ENCODE measurements at regions not wholly inside any gene's neighbourhood (a gene's known extent, or its start where the extent isn't known, plus 50 kb on each side); places are given as distances from the start of the nearest gene placed in this dataset.
"Not testable (repeated sequence)": the region's sequence is repeated elsewhere in the genome, so short reads cannot be mapped to it uniquely, and the experiment has no call there.

DNA sequence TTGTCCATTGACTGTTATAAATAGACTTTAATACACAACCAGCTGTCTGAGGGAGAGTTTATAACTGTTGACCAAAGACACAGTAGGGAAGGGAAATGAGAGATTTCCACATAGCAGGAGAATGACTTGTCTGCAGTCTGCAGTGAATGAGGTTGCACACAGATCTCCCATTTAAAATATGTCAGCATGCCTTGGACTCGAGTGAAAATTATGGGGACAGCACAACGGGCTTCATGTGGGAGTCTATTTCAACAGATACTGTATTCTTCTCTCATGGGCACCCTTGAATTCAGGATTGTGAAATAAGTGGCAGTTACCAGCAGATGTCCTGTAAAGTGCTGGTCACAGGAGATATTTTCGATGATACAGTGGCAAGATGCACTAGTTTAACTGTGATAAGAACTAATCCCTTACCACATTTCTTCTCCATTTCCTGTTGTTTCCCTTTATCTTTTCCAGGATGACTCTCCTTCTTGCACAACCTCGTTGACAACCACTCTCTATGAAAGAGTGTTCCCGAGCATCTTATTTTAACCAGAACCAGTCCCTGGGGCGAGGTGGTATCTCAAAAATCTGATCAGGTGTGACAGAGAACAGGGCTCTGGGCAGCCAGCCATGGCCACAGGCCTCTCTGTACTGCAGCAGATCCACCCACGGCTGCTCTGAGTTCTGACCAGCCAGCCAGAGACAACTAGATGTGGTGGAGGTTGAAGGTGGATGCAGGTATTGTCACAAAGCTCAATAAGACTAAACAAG, 51.5 kb upstream of the MAP3K1 start:
- DNase-seq (ENCODE audit: low read depth), result no peak

DNA sequence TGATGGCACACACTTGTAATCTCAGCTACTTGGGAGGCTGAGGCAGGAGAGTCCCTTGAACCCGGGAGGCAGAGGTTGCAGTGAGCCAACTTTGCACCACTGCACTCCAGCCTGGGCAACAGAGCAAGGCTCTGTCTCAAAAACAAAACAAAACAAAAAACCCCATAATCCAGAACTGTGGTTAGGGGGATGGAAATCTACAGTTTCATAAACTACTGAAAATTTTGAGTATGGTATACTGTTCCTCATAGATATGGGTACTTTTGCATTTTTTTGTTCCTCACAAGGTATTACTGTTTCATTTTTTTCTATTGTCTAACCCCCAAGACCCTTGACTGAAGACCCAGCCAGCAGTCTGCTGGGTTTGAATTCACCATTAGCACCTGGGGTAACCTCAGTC, 52.2 kb upstream of the MAP3K1 start:
- no peak for DNase-seq (ENCODE audit: low read depth)

- no peak for DNase-seq (ENCODE audit: low read depth)
These were observed 54.0 kb upstream of the MAP3K1 start for GRCh38 chr5:56761151-56761885.

- no peak for DNase-seq (ENCODE audit: low read depth)
These were observed 54.6 kb upstream of the MAP3K1 start for GRCh38 chr5:56760723-56761122.

DNA sequence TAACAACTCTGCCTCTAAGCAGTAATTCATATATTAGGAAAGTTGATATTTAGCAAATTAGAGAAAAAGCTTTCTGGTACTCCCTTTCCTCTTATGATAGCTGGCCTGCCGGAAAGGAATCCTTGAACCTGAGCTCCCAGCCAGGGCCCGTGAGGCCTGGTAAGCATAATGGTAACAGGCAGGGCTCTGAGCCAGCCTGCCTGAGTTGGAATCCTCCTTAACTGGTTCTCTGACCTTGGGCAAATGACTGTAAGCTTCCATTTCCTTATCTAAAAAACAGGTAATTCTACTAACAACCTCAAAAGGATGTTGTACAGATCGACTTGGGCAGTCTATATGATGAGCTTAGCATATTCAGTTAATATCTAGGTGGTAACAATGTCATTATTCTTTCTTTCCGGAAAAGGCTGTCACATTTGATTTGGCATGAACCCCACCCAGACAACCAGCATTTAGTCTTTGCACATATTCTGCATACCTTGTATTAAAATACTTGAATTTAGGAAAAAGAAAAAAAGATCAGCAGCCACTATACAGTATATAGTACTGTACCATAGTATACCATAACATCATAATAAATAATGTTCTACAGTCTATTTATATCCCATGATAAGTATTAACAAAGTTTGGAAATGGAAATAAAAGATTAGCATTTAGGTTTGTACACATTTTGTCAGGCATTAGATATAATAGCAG, 55.7 kb upstream of the MAP3K1 start:
- no peak for DNase-seq (ENCODE audit: low read depth)

DNA sequence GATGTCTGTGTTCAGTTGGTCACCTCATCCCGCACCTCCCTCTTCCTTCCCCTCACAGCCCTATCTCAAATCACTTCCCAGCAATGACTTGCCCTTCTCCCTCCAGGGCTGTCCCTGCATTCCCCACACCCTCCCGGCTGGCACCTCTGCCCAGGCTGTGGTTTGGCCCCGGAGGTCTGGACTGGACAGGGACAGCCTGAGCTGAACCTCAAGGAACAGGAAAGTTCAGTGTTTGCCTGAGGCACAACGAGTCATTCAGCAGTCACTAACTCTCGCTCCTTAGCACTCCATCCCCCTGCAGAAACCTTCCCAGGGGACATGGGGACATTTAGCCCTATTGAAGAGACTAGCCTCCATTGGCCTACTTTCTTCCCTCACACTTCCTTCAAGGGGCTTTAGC, 58.3 kb upstream of the MAP3K1 start:
- no peak for DNase-seq (ENCODE audit: low read depth)

- DNase-seq (ENCODE audit: low read depth), result no peak
These were observed 60.3 kb upstream of the MAP3K1 start for GRCh38 chr5:56755036-56755555.

- not testable (repeated sequence) for DNase-seq (ENCODE audit: low read depth)
These were observed 61.8 kb upstream of the MAP3K1 start for GRCh38 chr5:56753588-56753987.

- DNase-seq (ENCODE audit: low read depth), result no peak
These were observed 63.6 kb upstream of the MAP3K1 start for GRCh38 chr5:56751572-56752313.

DNA sequence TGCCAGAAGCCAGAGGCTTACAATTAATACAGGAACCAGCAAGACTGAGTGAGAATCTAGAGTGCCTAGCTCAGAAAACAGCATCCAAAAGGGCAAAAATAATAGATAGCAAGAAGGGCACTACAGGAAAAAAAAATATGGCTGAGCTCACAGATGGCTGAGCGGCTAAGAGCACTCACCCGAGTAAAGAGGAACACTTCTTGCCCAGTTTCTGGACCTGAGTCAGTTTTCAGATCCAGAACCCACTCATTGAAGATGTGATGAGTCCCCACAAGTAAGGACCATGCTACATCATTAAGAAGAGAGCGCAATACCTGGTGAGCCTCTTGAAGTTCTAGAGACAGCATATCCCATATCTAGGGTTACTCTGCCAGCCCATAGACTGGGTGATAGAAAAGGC, 65.5 kb upstream of the MAP3K1 start:
- no peak for DNase-seq (ENCODE audit: low read depth)

GRCh38 chr5:56746553-56747339, 68.6 kb upstream of the MAP3K1 start:
- no peak for DNase-seq (ENCODE audit: low read depth)

DNA sequence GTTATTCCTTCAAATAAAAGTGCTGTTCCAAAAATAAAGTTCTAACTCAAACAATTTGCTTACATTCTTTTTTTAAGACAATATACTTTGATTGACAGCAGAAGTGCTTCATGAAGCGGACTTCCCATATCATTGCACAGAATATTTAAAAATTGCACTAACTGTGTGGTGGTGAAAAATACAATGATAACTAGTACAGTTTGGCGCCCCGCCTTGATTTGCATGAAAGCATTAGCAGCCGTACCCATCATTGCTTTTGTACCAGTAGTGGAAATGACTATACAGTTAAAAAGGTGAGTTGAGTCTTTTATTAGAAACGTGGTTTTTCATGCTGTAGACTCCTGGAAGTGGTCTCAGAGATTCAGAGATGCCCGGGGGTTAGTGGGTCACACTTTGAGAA, 69.5 kb upstream of the MAP3K1 start:
- DNase-seq (ENCODE audit: low read depth), result no peak

GRCh38 chr5:56740868-56741267, 74.5 kb upstream of the MAP3K1 start:
- no peak for DNase-seq (ENCODE audit: low read depth)

DNA sequence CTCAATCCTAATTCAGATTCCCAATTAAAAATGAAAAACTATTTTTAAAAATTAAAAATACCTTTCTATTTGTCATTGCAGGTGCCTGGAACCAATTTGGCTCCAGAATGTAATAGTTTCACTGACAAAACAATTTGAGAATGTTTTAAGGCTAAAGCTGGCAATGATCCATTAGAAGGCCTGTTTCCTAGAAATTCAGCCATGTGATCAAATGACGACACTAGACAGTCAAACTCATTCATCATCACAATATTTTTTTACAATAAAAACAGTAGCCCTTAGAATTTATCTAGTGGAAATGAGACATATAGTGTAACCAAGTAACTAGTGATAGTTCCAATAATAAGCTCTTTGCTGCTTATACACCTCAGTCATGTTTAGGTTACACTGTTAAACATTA, 75.4 kb upstream of the MAP3K1 start:
- DNase-seq (ENCODE audit: low read depth), result no peak

DNA sequence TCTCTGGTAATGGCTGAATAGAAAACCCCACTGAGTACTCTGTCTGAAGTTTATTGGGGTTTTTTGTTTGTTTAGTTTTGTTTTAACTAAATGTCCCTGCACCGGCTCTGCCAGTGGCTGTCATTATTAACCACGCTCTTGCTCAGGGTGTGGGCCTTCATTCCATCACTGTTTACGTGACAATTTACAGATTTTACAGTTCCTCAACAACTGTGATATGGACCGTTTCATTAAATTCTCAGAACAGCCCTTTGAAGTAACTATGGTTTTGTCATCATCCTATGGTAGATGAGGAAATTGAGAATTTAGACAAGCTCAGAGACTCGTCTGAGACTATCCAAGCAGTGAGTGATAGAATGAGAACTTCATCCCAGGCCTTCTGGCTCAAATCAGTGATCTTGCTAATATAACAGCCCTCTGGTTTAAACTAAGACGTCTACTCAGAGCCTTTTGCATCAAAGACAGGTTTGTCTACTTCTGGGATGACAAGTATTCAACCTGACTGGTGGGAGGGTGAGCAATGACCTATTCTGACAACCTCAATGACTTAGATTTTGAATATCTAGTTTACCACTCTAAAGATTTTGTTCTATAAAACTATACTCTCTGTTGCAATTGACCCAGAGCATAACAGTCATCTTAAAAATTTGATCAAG, 77.3 kb upstream of the MAP3K1 start:
- DNase-seq (ENCODE audit: low read depth), result no peak

- no peak for DNase-seq (ENCODE audit: low read depth)
These were observed 78.2 kb upstream of the MAP3K1 start for GRCh38 chr5:56737002-56737621.

DNA sequence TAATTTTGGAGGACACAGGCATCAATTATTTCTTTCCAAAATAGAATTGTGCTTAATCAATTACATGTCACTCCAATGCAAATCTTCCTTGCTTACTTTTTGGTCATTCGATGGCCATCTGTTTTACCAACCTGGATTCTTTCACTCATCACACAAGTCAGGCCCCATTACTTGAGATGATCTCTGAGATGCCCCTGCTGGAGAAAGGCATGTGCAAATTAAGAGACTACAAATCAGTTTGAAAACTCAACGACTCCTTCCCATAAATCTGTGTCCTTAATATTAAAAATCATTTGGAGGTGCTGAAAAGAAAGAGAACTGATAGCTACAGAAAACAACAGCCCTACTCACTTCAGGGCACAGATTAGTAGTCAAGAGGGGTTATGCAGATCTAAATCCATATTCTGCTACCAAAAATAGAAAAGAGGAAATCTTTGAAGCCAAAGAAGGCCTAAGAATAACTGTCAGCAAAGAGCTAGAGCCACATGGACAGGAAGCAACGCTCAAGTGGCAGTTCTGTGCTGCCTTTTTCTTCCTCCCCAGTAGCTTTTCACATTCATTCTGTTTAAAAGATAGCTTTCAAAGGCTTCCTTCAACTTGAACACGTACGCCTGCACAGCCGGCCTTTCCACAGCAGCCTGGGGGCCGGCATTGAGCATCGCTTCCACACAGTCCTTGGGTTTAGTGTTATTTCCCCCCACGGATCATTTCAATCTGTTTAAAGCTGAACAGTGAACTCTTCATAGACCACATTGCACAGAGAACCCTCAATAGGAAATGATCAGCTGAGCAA, 79.3 kb upstream of the MAP3K1 start:
- DNase-seq (ENCODE audit: low read depth), result no peak

- no peak for DNase-seq (ENCODE audit: low read depth)
These were observed 81.2 kb upstream of the MAP3K1 start for GRCh38 chr5:56734091-56734694.

- no peak for DNase-seq (ENCODE audit: low read depth)
These were observed 81.8 kb upstream of the MAP3K1 start for GRCh38 chr5:56733580-56733979.
